GM19351 (cell line): ENCODE measurements at regions not wholly inside any gene's neighbourhood (a gene's known extent, or its start where the extent isn't known, plus 50 kb on each side); places are given as distances from the start of the nearest gene placed in this dataset.

ENCODE experiments used
- ATAC-seq: cut with Tn5 transposase; IDR thresholded peaks from one replicate; pipeline ENCODE4 v1.9.1; 2021; ENCODE audit warnings: mild to moderate bottlenecking, moderate library complexity; ENCODE audit not compliant: unreplicated experiment

GRCh38 chr2:62284471-62284870, 88.6 kb downstream of the B3GNT2 start:
- no peak for ATAC-seq

GRCh38 chr2:62283147-62283546, 87.2 kb downstream of the B3GNT2 start:
- no peak for ATAC-seq

- ATAC-seq: no peak
Measured at GRCh38 chr2:62281663-62282062, 85.7 kb downstream of the B3GNT2 start.

DNA sequence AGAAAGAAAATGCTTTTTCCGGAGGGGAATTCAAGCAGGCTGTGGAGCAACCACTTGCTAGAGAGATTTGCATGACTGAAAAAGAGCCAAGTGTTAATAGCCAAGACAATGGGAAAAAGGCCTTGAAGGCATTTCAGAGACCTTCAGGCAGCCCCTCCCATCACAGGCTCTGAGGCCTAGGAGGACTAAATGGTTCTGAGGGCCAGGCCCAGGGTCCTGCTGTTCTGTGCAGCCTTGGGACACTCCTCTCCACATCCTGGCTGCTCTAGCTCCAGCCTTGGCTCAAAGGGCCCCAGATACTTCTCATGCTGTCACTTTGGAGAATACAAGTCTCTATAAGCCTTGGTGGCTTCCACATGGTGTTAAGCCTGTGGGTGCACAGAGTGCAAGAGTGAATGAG, 81.8 kb downstream of the B3GNT2 start:
- ATAC-seq: no peak
